ENCODE measurements at regions not wholly inside any gene's neighbourhood (a gene's known extent, or its start where the extent isn't known, plus 50 kb on each side); places are given as distances from the start of the nearest gene placed in this dataset.

DNA sequence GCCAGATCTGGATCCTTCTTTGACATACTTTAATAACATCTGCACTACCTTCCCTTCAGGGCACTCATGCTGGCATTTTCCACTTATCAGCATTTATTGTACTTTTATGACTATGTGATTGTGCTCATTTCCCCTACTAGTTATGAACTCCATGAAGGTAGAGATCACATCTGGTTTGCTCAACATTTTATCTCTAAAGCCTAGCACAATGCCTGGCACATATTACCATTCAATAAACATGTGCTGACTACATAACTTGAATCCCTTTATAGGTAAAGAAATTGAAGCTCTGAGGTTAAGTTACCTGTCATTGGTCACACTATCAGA, 221.2 kb downstream of the HHIPL2 start:
- H3K4me1 ChIP-seq (ENCODE audit: insufficient read depth, low read length) = no peaks in the 10 kb centered on the region
- H3K4me1 Mint-ChIP-seq = peaks cover 7 to 12% (median 9%) of the 10 kb centered on the region in 4 donors
- H3K27ac Mint-ChIP-seq = no peak overlapping the region
- no peak overlapping the region for H3K4me3 ChIP-seq (ENCODE audit: low read length in 2 of 2)
- ChIA-PET POLR2A (ENCODE audit: partially characterized antibody) (no interaction called here), CTCF (ENCODE audit: partially characterized antibody) (interaction anchor here (1.8 kb wide), 1 partner anchor 128 kb away, joined by 7 read pairs; no protein-coding TSS in a partner anchor)
- H3K27ac ChIP-seq (ENCODE audit: low read depth, low read length) = no peak overlapping the region
- H3K4me3 Mint-ChIP-seq = no peak overlapping the region
- no peaks in the 10 kb centered on the region for H3K27me3 Mint-ChIP-seq
- H3K9me3 ChIP-seq (ENCODE audit: control insufficient read depth in 1 of 2, low read length in 2 of 2) = no peaks in the 10 kb centered on the region
- intact Hi-C loops (cut with micrococcal nuclease) = no loop called here
- H3K36me3 ChIP-seq (ENCODE audit: insufficient read depth, low read length) = no peaks in the 10 kb centered on the region
- peaks cover 0 to 5% (median 0%) of the 10 kb centered on the region in 8 donors for H3K9me3 Mint-ChIP-seq
- DNase-seq = no peak
- peaks cover 0 to 3% of the 10 kb centered on the region in 2 donors for H3K36me3 Mint-ChIP-seq
- H3K27me3 ChIP-seq (ENCODE audit: insufficient read depth, low read length) = no peaks in the 10 kb centered on the region

DNA sequence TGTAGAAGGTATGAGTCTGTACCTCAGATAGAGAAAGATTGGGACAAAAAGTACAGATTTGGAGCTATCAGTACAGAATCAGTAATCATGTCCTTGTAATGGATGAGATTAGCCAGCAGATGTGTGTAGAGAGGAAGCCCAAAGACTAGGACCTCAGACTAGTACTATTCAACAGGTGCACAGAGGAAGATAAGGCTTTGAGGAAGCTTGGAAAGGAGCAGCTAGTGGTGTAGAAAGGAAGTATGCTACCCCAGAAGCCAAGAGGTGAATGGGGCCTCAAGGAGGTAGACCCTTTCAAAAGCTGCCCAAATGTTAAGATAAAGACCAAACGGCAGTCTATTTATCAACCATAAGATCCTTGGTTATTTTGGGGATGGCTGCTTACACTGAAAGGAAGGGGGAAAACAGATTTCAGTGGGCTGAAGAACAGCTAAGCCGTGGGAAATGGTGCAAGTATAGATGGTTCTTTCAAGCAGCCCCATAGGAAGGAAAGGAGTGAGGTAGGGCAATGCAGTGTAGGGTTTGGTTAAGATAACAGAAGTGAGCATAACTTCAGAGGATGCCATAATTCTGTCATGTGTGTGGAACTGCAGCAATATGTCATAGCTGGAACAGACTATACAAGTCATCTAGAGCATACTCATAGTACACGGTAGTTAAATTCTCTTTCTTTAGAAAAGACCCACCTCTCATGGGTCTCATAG, 221.7 kb downstream of the HHIPL2 start:
- Histone ChIP-seq H3K4me1 (ENCODE audit: insufficient read depth, low read length) (no peaks in the 10 kb centered on the region), H3K4me3 (ENCODE audit: low read length in 2 of 2) (no peak overlapping the region), H3K36me3 (ENCODE audit: insufficient read depth, low read length) (no peaks in the 10 kb centered on the region), H3K9me3 (ENCODE audit: control insufficient read depth in 1 of 2, low read length in 2 of 2) (no peaks in the 10 kb centered on the region), H3K27ac (ENCODE audit: low read depth, low read length) (no peak overlapping the region), H3K27me3 (ENCODE audit: insufficient read depth, low read length) (no peaks in the 10 kb centered on the region)
- POLR2A ChIA-PET (ENCODE audit: partially characterized antibody) = no interaction called here
- Mint-ChIP-seq H3K27ac (peak overlapping the region in 2 of 7 donors; percentile 57 to 64), H3K9me3 (peaks cover 0 to 6% (median 0%) of the 10 kb centered on the region in 8 donors), H3K4me3 (no peak overlapping the region), H3K36me3 (peaks cover 0 to 3% of the 10 kb centered on the region in 2 donors), H3K27me3 (no peaks in the 10 kb centered on the region), H3K4me1 (peaks cover 7 to 12% (median 9%) of the 10 kb centered on the region in 4 donors)
- CTCF ChIA-PET (ENCODE audit: partially characterized antibody) = interaction anchor here (1.8 kb wide), 1 partner anchor 129 kb away, joined by 7 read pairs; no protein-coding TSS in a partner anchor
- intact Hi-C loops (cut with micrococcal nuclease) = no loop called here
- DNase-seq = no peak

DNA sequence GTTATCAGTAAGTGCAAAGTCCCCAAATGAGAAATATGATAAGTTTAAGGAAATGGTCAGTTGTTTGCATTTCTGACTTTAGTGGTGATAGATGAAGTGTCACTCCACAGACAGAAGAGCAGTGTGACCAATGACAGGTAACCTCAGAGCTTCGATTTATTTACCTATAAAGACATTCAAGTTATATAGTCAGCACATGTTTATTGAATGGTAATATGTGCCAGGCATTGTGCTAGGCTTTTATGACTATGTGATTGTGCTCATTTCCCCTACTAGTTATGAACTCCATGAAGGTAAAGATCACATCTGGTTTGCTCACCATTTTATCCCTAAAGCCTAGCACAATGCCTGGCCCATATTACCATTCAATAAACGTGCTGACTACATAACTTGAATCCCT, 222.4 kb downstream of the HHIPL2 start:
- no peaks in the 10 kb centered on the region for H3K4me1 ChIP-seq (ENCODE audit: insufficient read depth, low read length)
- CTCF ChIA-PET (ENCODE audit: partially characterized antibody) = interaction anchor here (1.8 kb wide), 1 partner anchor 130 kb away, joined by 7 read pairs; no protein-coding TSS in a partner anchor
- H3K4me1 Mint-ChIP-seq = peaks cover 7 to 12% (median 9%) of the 10 kb centered on the region in 4 donors
- H3K27ac ChIP-seq (ENCODE audit: low read depth, low read length) = no peak overlapping the region
- POLR2A ChIA-PET (ENCODE audit: partially characterized antibody) = no interaction called here
- no peaks in the 10 kb centered on the region for H3K27me3 ChIP-seq (ENCODE audit: insufficient read depth, low read length)
- H3K27me3 Mint-ChIP-seq = no peaks in the 10 kb centered on the region
- no peak overlapping the region for H3K4me3 Mint-ChIP-seq
- H3K36me3 Mint-ChIP-seq = peaks cover 0 to 3% of the 10 kb centered on the region in 2 donors
- intact Hi-C loops (cut with micrococcal nuclease) = no loop called here
- no peak for DNase-seq
- no peaks in the 10 kb centered on the region for H3K36me3 ChIP-seq (ENCODE audit: insufficient read depth, low read length)
- no peak overlapping the region for H3K4me3 ChIP-seq (ENCODE audit: low read length in 2 of 2)
- peaks cover 0 to 6% (median 0%) of the 10 kb centered on the region in 8 donors for H3K9me3 Mint-ChIP-seq
- H3K9me3 ChIP-seq (ENCODE audit: control insufficient read depth in 1 of 2, low read length in 2 of 2) = no peaks in the 10 kb centered on the region
- H3K27ac Mint-ChIP-seq = no peak overlapping the region

DNA sequence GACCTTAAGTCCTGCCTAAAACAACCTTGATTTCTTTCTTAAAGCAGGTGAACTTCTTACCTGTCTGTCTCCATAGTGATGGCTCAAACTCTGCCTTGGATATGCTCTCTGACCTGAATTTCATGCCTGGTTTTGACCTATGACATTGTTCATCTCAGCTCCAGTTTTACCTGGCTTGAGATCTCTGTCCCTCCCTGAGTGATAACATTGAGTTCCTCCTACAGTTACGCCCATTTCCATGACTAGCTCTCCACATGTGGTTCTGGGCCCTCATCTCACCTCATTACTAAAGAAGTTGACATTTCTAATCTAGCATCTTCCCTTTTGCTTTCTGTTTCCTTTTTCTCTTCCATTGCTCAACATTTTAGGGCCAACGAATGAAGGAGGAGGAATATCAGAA, 233.1 kb downstream of the HHIPL2 start:
- Mint-ChIP-seq H3K9me3 (peaks cover 0 to 8% (median 0%) of the 10 kb centered on the region in 8 donors), H3K4me3 (no peak overlapping the region), H3K27me3 (peaks cover 0 to 1% of the 10 kb centered on the region in 2 donors), H3K4me1 (peaks cover 0 to 6% (median 6%) of the 10 kb centered on the region in 4 donors), H3K36me3 (no peaks in the 10 kb centered on the region), H3K27ac (peak overlapping the region in 1 of 7 donors; percentile 54)
- Histone ChIP-seq H3K27ac (ENCODE audit: low read depth, low read length) (no peak overlapping the region), H3K4me1 (ENCODE audit: insufficient read depth, low read length) (no peaks in the 10 kb centered on the region), H3K27me3 (ENCODE audit: insufficient read depth, low read length) (no peaks in the 10 kb centered on the region), H3K9me3 (ENCODE audit: control insufficient read depth in 1 of 2, low read length in 2 of 2) (no peaks in the 10 kb centered on the region), H3K4me3 (ENCODE audit: low read length in 2 of 2) (no peak overlapping the region), H3K36me3 (ENCODE audit: insufficient read depth, low read length) (no peaks in the 10 kb centered on the region)
- CTCF ChIA-PET (ENCODE audit: partially characterized antibody) = interaction anchor here (0.7 kb wide), 1 partner anchor 8 kb away, joined by 3 read pairs; no protein-coding TSS in a partner anchor
- intact Hi-C loops (cut with micrococcal nuclease) = no loop called here
- DNase-seq = no peak
- POLR2A ChIA-PET (ENCODE audit: partially characterized antibody) = interaction anchor here (1.0 kb wide), 1 partner anchor 12 kb away, joined by 3 read pairs; no protein-coding TSS in a partner anchor

DNA sequence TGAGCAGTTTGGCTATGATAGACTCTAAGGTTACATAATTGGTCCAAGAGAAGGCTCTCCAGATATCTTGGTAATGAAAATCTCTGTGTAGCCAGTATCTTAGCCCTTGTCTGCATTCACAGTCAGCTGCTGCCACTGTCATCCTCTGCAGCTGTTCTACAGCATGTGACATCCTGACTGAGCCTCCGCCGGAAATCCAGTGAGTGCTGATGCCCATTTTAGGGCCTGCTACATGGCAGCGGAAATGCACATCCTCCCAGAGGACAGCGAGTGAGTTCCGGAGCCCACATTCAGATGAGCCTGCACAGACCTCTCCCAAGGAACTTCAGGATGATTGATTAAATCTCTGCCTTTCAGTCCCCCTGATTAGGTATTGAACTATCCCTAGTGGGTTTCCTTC, 237.1 kb downstream of the HHIPL2 start:
- Mint-ChIP-seq H3K9me3 (no peaks in the 10 kb centered on the region), H3K27ac (no peak overlapping the region), H3K36me3 (no peaks in the 10 kb centered on the region), H3K27me3 (peaks cover 0 to under 1% of the 10 kb centered on the region in 2 donors), H3K4me3 (peak overlapping the region in 3 of 8 donors; percentile 4 to 26 (median 5)), H3K4me1 (peaks cover 6 to 23% (median 12%) of the 10 kb centered on the region in 4 donors)
- intact Hi-C loops (cut with micrococcal nuclease) = loop anchor here (1.0 kb wide), 1 partner anchor 13 kb away; no protein-coding TSS in a partner anchor
- CTCF ChIA-PET (ENCODE audit: partially characterized antibody) = no interaction called here
- no peaks in the 10 kb centered on the region for H3K36me3 ChIP-seq (ENCODE audit: insufficient read depth, low read length)
- no peaks in the 10 kb centered on the region for H3K4me1 ChIP-seq (ENCODE audit: insufficient read depth, low read length)
- H3K27me3 ChIP-seq (ENCODE audit: insufficient read depth, low read length) = no peaks in the 10 kb centered on the region
- H3K4me3 ChIP-seq (ENCODE audit: low read length in 2 of 2) = no peak overlapping the region
- no peaks in the 10 kb centered on the region for H3K9me3 ChIP-seq (ENCODE audit: control insufficient read depth in 1 of 2, low read length in 2 of 2)
- no peak overlapping the region for H3K27ac ChIP-seq (ENCODE audit: low read depth, low read length)
- peak in 4 of 5 donors; percentile 9 to 43 (median 18) for DNase-seq
- POLR2A ChIA-PET (ENCODE audit: partially characterized antibody) = no interaction called here

DNA sequence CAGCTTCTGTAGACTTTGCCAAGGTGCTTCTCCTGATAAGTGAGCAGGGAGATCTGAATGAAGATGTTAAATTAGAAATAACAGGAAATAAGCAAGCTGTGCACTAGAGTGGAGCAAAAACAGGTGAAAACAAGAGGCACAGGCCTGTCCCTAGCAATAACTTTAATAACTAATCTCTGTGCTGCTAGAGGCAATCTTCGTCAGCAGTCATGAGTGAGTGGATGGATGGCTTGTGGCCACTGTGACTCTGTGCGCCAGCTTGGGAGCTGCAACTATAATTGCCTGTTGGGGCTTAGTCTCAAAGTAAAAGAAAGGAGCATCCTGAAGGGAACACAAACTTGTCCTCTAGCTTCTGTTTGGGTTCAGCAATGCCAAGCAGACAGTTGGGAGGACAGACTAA, 240.3 kb downstream of the HHIPL2 start:
- CTCF ChIA-PET (ENCODE audit: partially characterized antibody) = no interaction called here
- H3K27ac Mint-ChIP-seq = no peak overlapping the region

DNA sequence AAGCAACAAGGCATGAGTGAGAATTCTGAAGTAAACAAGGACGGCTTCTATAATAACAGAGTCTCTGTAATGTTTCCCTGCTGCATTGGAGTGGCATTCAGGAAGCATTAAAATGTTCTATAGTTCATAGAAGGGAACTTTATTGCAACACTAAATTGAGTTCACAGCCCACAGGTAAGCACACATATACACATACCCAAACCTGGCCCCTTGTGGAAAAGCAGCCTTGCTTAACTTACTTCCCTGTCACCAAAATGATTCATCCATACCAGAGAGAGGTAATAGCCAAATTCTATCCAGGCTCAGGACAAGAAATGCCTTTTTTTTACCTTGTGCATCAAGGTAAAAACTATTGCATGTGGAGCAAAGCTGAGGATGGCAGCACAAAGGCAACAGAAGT, 241.4 kb downstream of the HHIPL2 start:
- Mint-ChIP-seq H3K9me3 (no peaks in the 10 kb centered on the region), H3K36me3 (no peaks in the 10 kb centered on the region), H3K4me1 (peaks cover 3 to 18% (median 11%) of the 10 kb centered on the region in 4 donors), H3K27ac (peak overlapping the region in 1 of 7 donors; percentile 37), H3K27me3 (peaks cover 0 to 3% of the 10 kb centered on the region in 2 donors), H3K4me3 (no peak overlapping the region)
- no peak overlapping the region for H3K27ac ChIP-seq (ENCODE audit: low read depth, low read length)
- ChIA-PET POLR2A (ENCODE audit: partially characterized antibody) (no interaction called here), CTCF (ENCODE audit: partially characterized antibody) (no interaction called here)
- H3K9me3 ChIP-seq (ENCODE audit: control insufficient read depth in 1 of 2, low read length in 2 of 2) = no peaks in the 10 kb centered on the region
- H3K4me3 ChIP-seq (ENCODE audit: low read length in 2 of 2) = no peak overlapping the region
- no peaks in the 10 kb centered on the region for H3K27me3 ChIP-seq (ENCODE audit: insufficient read depth, low read length)
- H3K36me3 ChIP-seq (ENCODE audit: insufficient read depth, low read length) = no peaks in the 10 kb centered on the region
- H3K4me1 ChIP-seq (ENCODE audit: insufficient read depth, low read length) = no peaks in the 10 kb centered on the region
- intact Hi-C loops (cut with micrococcal nuclease) = no loop called here
- no peak for DNase-seq

More for the DNA sequence above, 240.3 kb downstream of the HHIPL2 start:
- Histone ChIP-seq H3K9me3 (ENCODE audit: control insufficient read depth in 1 of 2, low read length in 2 of 2) (no peaks in the 10 kb centered on the region), H3K36me3 (ENCODE audit: insufficient read depth, low read length) (no peaks in the 10 kb centered on the region), H3K27me3 (ENCODE audit: insufficient read depth, low read length) (no peaks in the 10 kb centered on the region), H3K4me1 (ENCODE audit: insufficient read depth, low read length) (no peaks in the 10 kb centered on the region), H3K27ac (ENCODE audit: low read depth, low read length) (no peak overlapping the region), H3K4me3 (ENCODE audit: low read length in 2 of 2) (no peak overlapping the region)
- intact Hi-C loops (cut with micrococcal nuclease) = no loop called here
- Mint-ChIP-seq H3K4me1 (peaks cover 3 to 18% (median 11%) of the 10 kb centered on the region in 4 donors), H3K9me3 (no peaks in the 10 kb centered on the region), H3K4me3 (no peak overlapping the region), H3K27me3 (peaks cover 0 to 3% of the 10 kb centered on the region in 2 donors), H3K36me3 (no peaks in the 10 kb centered on the region)
- POLR2A ChIA-PET (ENCODE audit: partially characterized antibody) = no interaction called here
- no peak for DNase-seq
